B cell (primary cell): ENCODE measurements at regions not wholly inside any gene's neighbourhood (a gene's known extent, or its start where the extent isn't known, plus 50 kb on each side); places are given as distances from the start of the nearest gene placed in this dataset.

ENCODE experiments used
- CTCF ChIP-seq: fragments of 200-600 bp; IDR thresholded peaks from one replicate; pipeline ENCODE4 v1.8.0; 2022; ENCODE audit warnings: antibody characterized with exemption, mild to moderate bottlenecking
- EZH2 ChIP-seq: IDR thresholded peaks from 2 replicates; pipeline ENCODE4 v1.6.1; 2012; ENCODE audit warnings: borderline replicate concordance, low read depth, mild to moderate bottlenecking, moderate library complexity, low read length; ENCODE audit not compliant: insufficient read depth, poor library complexity, severe bottlenecking

GRCh38 chr5:74313896-74314295 is 326.6 kb downstream of the ENC1 start:
- TF ChIP-seq EZH2, result no peak
- no peak for TF ChIP-seq CTCF
